Muscle of leg (tissue), 3 donors: ENCODE measurements at regions not wholly inside any gene's neighbourhood (a gene's known extent, or its start where the extent isn't known, plus 50 kb on each side); places are given as distances from the start of the nearest gene placed in this dataset.

ENCODE experiments used
- DNase-seq: peaks from one replicate; pipeline ENCODE4 v3.0.0; 2013
- H3K27ac ChIP-seq: one replicate; pipeline ENCODE4 v1.5.1; 2013; ENCODE audit warnings: mild to moderate bottlenecking, low read length, control low read depth
- H3K27me3 ChIP-seq: one replicate; pipeline ENCODE4 v1.6.1; 2013; ENCODE audit warnings: low read length; ENCODE audit not compliant: control insufficient read depth, insufficient read depth
- H3K36me3 ChIP-seq: one replicate; pipeline ENCODE4 v1.6.1; 2013; ENCODE audit warnings: low read length; ENCODE audit not compliant: control insufficient read depth, insufficient read depth
- H3K4me1 ChIP-seq: one replicate; pipeline ENCODE4 v1.6.1; 2013; ENCODE audit warnings: low read length; ENCODE audit not compliant: control insufficient read depth, insufficient read depth
- H3K4me3 ChIP-seq: one replicate; pipeline ENCODE4 v1.5.1; 2013; ENCODE audit warnings: low read length, control low read depth
- H3K9me3 ChIP-seq: replicated peaks from 2 replicates; pipeline ENCODE4 v1.6.1; 2013; ENCODE audit warnings: low read depth, low read length; ENCODE audit not compliant: control insufficient read depth
- WGBS: methylation state at CpG from one replicate; pipeline ENCODE4 v1.1.5; 2013; ENCODE audit warnings: missing lambda C conversion rate; ENCODE audit not compliant: insufficient coverage; 5-methylcytosine and 5-hydroxymethylcytosine counted together

DNA sequence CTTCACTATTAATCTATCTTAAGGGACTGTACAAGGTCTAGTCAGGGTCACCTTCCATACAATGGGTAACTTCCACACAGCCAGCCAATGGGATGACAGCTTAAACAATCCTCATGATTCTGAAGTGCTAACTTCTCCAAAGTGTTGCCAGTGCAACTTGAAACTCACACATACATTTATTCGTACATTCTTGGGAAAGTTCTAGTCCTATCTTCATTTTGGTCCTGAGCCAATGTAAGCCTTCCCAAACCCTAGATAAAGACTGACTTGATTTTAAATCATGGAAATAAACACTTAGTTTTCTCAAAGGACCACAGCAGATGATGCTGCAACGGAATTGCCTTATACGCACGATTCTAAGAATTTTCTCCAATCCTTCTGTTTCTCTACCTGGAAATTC is 117.5 kb upstream of the COL1A2 start:
- Histone ChIP-seq H3K27me3 (no peaks in the 10 kb centered on the region), H3K9me3 (no peaks in the 10 kb centered on the region), H3K36me3 (no peaks in the 10 kb centered on the region), H3K4me3 (no peak overlapping the region), H3K4me1 (no peaks in the 10 kb centered on the region), H3K27ac (no peak overlapping the region)
- 80% methylated on average over 1 of the region's 4 CpGs for WGBS
- DNase-seq, result no peak

DNA sequence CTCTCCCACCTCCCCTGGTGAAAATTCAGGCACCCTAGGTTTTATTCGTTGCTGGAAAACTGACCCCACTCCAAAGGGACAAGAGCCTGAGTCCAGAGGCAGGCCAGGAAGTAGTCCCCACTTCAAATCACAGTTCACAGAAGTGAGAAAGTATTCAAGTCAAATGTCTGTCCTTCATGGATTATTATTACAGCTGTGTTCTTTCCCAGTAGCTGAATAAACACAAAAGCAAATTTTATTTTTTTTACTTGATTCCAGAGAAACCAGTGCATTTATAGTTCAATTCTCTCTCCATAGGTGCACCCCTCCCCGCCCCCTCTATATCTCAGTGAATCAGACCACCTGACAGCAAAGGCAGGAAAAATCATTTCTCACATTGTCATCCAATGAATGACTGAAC is 113.8 kb upstream of the COL1A2 start:
- Histone ChIP-seq H3K4me1 (no peaks in the 10 kb centered on the region), H3K27me3 (no peaks in the 10 kb centered on the region), H3K36me3 (no peaks in the 10 kb centered on the region), H3K4me3 (no peak overlapping the region), H3K27ac (no peak overlapping the region), H3K9me3 (no peaks in the 10 kb centered on the region)
- 88% methylated on average over 1 of the region's 2 CpGs for WGBS
- no peak for DNase-seq

DNA sequence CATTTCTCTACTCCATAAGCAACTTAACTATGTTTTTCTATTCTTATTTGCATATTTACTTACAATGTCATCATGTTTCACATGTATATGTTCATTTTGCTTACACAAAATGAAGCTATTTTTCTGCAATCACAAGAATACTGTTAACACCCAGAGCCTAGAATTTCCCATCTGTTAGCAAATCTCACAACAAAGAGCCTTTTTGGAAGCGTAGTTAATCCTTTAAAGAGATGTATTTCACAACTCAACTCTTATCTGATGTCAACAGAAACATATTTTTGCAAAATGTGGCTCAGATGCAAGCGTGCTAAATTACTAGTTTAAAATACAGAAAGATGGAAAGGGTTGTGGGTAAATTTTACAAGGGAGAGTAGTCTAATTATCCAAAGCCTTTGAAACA is 110.6 kb upstream of the COL1A2 start:
- Histone ChIP-seq H3K36me3 (no peaks in the 10 kb centered on the region), H3K4me1 (no peaks in the 10 kb centered on the region), H3K27me3 (no peaks in the 10 kb centered on the region), H3K27ac (no peak overlapping the region), H3K9me3 (no peaks in the 10 kb centered on the region), H3K4me3 (no peak overlapping the region)
- DNase-seq, result no peak
- WGBS, result no CpG with 5 or more reads among the region's 2 CpGs

DNA sequence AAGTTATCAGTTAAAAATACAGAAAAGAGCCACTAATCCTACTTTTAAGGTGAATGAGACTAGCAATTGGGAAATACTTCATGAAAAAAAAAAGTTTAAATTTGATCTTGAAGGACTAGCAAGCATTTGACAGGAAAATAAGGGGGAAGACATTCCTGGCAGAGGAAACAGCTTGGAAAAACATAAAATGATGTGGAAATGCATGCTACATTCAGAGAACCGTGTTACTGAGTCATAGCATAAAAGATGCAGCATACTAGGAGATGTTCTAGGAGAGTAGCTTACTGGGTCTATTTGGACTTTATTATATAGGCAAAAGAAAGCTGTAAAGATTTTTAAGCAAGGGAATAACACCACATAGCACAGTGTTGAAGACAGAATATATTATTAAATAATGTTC is 108.6 kb upstream of the COL1A2 start:
- Histone ChIP-seq H3K4me1 (no peaks in the 10 kb centered on the region), H3K4me3 (no peak overlapping the region), H3K27ac (no peak overlapping the region), H3K27me3 (no peaks in the 10 kb centered on the region), H3K9me3 (no peaks in the 10 kb centered on the region), H3K36me3 (no peaks in the 10 kb centered on the region)
- no peak for DNase-seq
- WGBS, result no CpG with 5 or more reads among the region's 1 CpG

DNA sequence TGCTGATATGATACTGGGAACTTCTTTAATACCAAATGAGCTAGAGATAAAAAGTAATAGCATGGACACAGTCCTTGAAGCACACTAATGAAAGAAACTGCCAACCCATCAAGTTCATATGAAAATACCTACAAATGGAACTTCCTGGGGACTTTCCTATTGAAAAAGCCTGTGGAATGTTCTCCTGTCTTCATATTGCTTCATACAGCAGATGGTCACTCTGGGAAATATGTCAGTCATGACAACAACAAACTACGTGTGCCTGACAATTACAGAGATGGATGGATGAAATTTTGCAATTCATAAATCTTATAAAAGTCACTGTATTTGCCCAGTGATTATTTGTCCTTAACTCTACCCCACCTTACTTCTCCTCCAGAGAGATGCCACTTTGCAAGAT is 106.6 kb upstream of the COL1A2 start:
- WGBS, result no CpG with 5 or more reads among the region's 1 CpG
- no peaks in the 10 kb centered on the region for H3K27me3 ChIP-seq
- H3K9me3 ChIP-seq, result no peaks in the 10 kb centered on the region
- no peaks in the 10 kb centered on the region for H3K4me1 ChIP-seq
- H3K36me3 ChIP-seq, result no peaks in the 10 kb centered on the region
- no peak overlapping the region for H3K27ac ChIP-seq
- H3K4me3 ChIP-seq, result no peak overlapping the region
- DNase-seq, result no peak

DNA sequence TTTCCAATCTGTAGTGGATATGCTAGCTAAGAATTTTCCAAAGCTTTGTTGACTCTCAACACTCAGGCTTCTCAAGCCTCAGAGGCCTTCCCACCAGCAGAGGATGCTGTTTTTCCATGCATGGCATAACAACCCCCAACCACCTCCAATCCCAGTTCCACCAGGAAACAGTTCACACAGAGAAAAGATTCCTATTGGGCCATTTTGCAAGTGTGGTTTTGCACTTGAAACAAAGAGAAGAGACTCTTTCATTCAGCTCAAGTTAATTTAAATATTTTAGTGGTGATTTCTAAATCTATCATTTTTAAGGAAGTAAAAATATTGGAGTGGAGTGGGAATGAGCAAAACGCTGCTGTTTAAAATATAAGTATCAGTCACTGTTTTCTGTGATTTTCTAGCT is 105.6 kb upstream of the COL1A2 start:
- no CpG with 5 or more reads among the region's 1 CpG for WGBS
- H3K4me3 ChIP-seq, result no peak overlapping the region

DNA sequence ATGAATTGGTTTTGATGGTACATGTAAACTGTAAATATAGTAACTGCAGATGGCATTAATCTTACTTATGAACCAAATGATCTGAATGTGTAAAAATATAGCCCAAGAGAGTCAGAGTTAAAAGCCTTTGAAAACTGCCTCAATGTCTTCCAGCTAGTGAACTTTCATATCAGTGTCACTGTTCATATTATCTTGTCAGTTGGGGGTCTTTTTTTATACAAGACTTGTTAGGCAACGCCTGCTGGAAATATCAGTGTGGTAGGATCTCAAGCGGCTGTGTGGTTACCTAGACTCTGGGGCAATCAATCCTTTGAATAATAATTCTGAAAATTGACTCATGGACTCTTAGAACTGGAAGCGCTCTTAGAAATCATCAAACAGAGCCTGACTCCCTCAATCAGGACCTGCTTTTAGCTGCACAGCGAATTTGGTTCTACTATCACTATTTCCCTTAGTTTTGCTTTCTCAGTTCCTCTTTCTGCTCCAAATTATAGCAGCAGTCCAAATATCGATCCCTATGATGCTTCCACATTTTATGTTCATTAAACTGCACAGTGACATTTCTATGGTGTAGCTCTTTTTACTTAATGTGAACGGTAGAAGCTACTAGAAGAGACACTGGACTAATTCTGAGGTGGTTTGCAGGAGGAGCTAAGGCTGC is 100.1 kb upstream of the COL1A2 start:
- no peaks in the 10 kb centered on the region for H3K27me3 ChIP-seq
- no peak for DNase-seq
- H3K4me1 ChIP-seq, result peaks cover 14% of the 10 kb centered on the region
- 74% methylated on average over 2 of the region's 6 CpGs for WGBS
- no peaks in the 10 kb centered on the region for H3K9me3 ChIP-seq
- peak overlapping the region; percentile 22 for H3K27ac ChIP-seq
- H3K4me3 ChIP-seq, result no peak overlapping the region
- H3K36me3 ChIP-seq, result no peaks in the 10 kb centered on the region

More for the DNA sequence above, 105.6 kb upstream of the COL1A2 start:
- peak; percentile 94 for DNase-seq
- Histone ChIP-seq H3K36me3 (no peaks in the 10 kb centered on the region), H3K9me3 (no peaks in the 10 kb centered on the region), H3K27ac (no peak overlapping the region), H3K27me3 (no peaks in the 10 kb centered on the region), H3K4me1 (no peaks in the 10 kb centered on the region)

DNA sequence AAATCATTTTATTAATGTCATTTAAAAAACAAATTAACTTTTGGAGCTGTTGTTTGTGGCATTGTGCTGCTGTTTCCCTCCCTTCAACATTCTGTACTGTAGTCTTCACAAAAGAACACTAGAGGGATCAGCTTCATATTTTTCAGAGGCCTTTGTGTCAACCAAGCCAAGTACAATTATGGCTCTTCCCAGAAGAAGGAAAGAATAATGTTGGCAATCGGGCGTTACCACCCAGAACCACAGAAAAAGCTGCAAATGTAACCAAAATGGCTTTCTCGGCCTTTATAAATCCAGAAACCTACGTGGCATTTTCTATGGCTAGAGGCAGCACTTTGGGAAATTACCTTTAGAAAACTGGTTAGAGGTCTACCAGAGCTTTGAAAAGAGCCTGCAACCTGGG is 98.8 kb upstream of the COL1A2 start:
- Histone ChIP-seq H3K4me3 (no peak overlapping the region), H3K27me3 (no peaks in the 10 kb centered on the region), H3K36me3 (no peaks in the 10 kb centered on the region), H3K9me3 (no peaks in the 10 kb centered on the region), H3K27ac (peak overlapping the region; percentile 91), H3K4me1 (peaks cover 21% of the 10 kb centered on the region)
- DNase-seq, result peak; percentile 97
- no CpG with 5 or more reads among the region's 4 CpGs for WGBS

DNA sequence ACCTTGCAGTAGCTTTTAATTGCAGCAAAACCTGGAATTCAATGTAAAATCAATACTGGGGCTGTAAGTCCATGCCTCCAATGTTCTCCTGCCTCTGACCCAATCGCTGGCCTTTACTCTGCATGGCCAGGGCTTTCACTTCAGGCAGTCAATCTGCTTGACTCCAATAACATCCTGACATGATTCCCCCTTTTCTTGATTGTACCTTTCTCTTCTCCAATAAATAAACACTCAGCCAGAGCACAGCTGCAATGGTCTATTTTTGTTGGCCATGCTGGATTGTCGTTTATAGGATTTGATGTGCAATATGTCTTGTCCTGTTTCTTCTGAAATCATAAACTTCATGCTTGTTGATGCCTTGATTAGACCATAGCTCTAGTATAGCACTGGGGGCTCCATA is 97.8 kb upstream of the COL1A2 start:
- Histone ChIP-seq H3K36me3 (no peaks in the 10 kb centered on the region), H3K27me3 (no peaks in the 10 kb centered on the region), H3K27ac (peak overlapping the region; percentile 91), H3K9me3 (no peaks in the 10 kb centered on the region), H3K4me3 (no peak overlapping the region), H3K4me1 (peaks cover 30% of the 10 kb centered on the region)
- DNase-seq, result no peak
- WGBS, result no CpG with 5 or more reads among the region's 2 CpGs

DNA sequence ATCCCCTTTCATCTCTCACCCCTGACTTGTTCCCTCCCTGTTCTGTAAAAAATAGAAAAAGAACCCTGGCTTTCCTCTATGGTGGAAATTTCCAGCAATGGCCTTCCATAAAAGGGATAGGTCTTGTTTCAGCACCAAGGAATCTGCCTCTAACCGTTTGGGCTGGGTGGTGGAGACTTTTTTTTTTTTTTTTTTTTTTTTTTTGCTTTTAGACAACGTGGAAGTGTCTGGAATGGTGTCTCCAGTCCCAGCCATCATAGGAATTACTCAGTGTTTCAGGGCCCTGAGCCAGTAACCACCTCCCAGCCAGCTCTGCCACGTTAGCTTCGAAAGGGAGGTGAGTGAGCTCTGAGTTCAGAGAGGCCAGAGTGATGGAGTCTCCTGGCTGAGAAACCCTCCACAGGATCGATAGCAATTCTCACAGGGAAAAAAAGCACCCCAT is 97.3 kb upstream of the COL1A2 start:
- Histone ChIP-seq H3K9me3 (no peaks in the 10 kb centered on the region), H3K4me3 (no peak overlapping the region), H3K36me3 (no peaks in the 10 kb centered on the region), H3K27me3 (no peaks in the 10 kb centered on the region), H3K4me1 (peaks cover 31% of the 10 kb centered on the region), H3K27ac (peak overlapping the region; percentile 91)
- peak; percentile 95 for DNase-seq
- no CpG with 5 or more reads among the region's 5 CpGs for WGBS

DNA sequence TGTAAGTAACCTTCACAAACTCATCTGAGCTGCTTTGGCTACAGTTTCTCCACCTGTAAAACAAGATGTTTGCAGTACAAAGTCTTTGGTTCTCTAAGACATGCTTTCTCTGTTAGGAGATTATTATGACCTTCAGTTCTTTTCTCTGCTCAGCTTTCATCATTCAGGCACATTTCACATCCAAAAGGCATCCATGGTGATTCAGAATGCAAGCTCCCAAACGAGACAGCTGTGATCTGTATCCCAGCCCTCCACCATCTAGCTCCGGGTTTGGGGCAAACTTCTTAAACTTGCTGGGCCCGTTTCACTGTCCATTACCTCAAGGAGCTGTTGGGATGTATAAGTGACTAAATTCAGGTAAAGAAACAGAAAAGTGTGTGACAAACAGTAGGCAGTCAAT is 95.8 kb upstream of the COL1A2 start:
- Histone ChIP-seq H3K27me3 (no peaks in the 10 kb centered on the region), H3K27ac (no peak overlapping the region), H3K36me3 (no peaks in the 10 kb centered on the region), H3K4me1 (peaks cover 38% of the 10 kb centered on the region), H3K9me3 (no peaks in the 10 kb centered on the region), H3K4me3 (no peak overlapping the region)
- no CpG with 5 or more reads among the region's 3 CpGs for WGBS
- no peak for DNase-seq
